ENCODE measurements at regions not wholly inside any gene's neighbourhood (a gene's known extent, or its start where the extent isn't known, plus 50 kb on each side); places are given as distances from the start of the nearest gene placed in this dataset.

- no peak overlapping the region for H3K4me3 ChIP-seq
- intact Hi-C loops (cut with DNase I): loop anchor here (10.0 kb wide), 1 partner anchor 67 kb away; no protein-coding TSS in a partner anchor
- no peaks in the 10 kb centered on the region for H3K9me3 ChIP-seq
- TF ChIP-seq EP300 (IDR thresholded peaks at IDR 0.05) (no peak), POLR2A (IDR thresholded peaks at IDR 0.05) (no peak), CTCF (IDR thresholded peaks at IDR 0.05) (no peak), POLR2AphosphoS5 (IDR thresholded peaks at IDR 0.05) (no peak)
- no peak overlapping the region for H3K27ac ChIP-seq
- H3K36me3 ChIP-seq: no peaks in the 10 kb centered on the region
- H3K4me1 ChIP-seq: no peaks in the 10 kb centered on the region
- no peaks in the 10 kb centered on the region for H3K27me3 ChIP-seq
- 79 to 84% methylated on average over 2 of the region's 2 CpGs for WGBS, 2 donors
- DNase-seq: no peak
These were observed 1268.5 kb upstream of the C9orf72 start for GRCh38 chr9:28841775-28842174.

GRCh38 chr9:28847331-28847730 lies 1274.0 kb upstream of the C9orf72 start:
- Histone ChIP-seq H3K4me1 (no peaks in the 10 kb centered on the region), H3K36me3 (no peaks in the 10 kb centered on the region), H3K4me3 (no peak overlapping the region), H3K9me3 (no peaks in the 10 kb centered on the region), H3K27ac (no peak overlapping the region), H3K27me3 (no peaks in the 10 kb centered on the region)
- 87 to 91% methylated on average over 1 of the region's 1 CpG for WGBS, 2 donors
- TF ChIP-seq POLR2AphosphoS5 (IDR thresholded peaks at IDR 0.05) (no peak), POLR2A (IDR thresholded peaks at IDR 0.05) (no peak), EP300 (IDR thresholded peaks at IDR 0.05) (no peak), CTCF (IDR thresholded peaks at IDR 0.05) (no peak)
- intact Hi-C loops (cut with DNase I): loop anchor here (10.0 kb wide), 1 partner anchor 73 kb away; no protein-coding TSS in a partner anchor
- no peak for DNase-seq

- H3K9me3 ChIP-seq: no peaks in the 10 kb centered on the region
- no peak for DNase-seq
- H3K36me3 ChIP-seq: no peaks in the 10 kb centered on the region
- whole genome bisulfite sequencing, 2 donors: 76 to 81% methylated on average over 2 of the region's 2 CpGs
- no peak for TF ChIP-seq POLR2AphosphoS5 (IDR thresholded peaks at IDR 0.05)
- no peak for TF ChIP-seq CTCF (IDR thresholded peaks at IDR 0.05)
- no peak for TF ChIP-seq EP300 (IDR thresholded peaks at IDR 0.05)
- TF ChIP-seq POLR2A (IDR thresholded peaks at IDR 0.05): no peak
- H3K27ac ChIP-seq: no peak overlapping the region
- no peak overlapping the region for H3K4me3 ChIP-seq
- H3K4me1 ChIP-seq: no peaks in the 10 kb centered on the region
- no peaks in the 10 kb centered on the region for H3K27me3 ChIP-seq
- intact Hi-C loops (cut with DNase I): loop anchor here (10.0 kb wide), 1 partner anchor 74 kb away; no protein-coding TSS in a partner anchor
These were observed 1275.4 kb upstream of the C9orf72 start for GRCh38 chr9:28848671-28849070.

GRCh38 chr9:28853477-28853876 lies 1280.2 kb upstream of the C9orf72 start:
- intact Hi-C loops (cut with DNase I): no loop called here

More at GRCh38 chr9:28853477-28853876, 1280.2 kb upstream of the C9orf72 start:
- H3K27ac ChIP-seq: no peak overlapping the region
- 50% methylated on average over 4 of the region's 4 CpGs for WGBS, 2 donors
- no peak overlapping the region for H3K4me3 ChIP-seq
- TF ChIP-seq POLR2AphosphoS5 (IDR thresholded peaks at IDR 0.05) (no peak), EP300 (IDR thresholded peaks at IDR 0.05) (no peak), CTCF (IDR thresholded peaks at IDR 0.05) (no peak), POLR2A (IDR thresholded peaks at IDR 0.05) (no peak)
- no peaks in the 10 kb centered on the region for H3K9me3 ChIP-seq
- no peaks in the 10 kb centered on the region for H3K36me3 ChIP-seq
- no peak for DNase-seq
- H3K4me1 ChIP-seq: no peaks in the 10 kb centered on the region
- H3K27me3 ChIP-seq: no peaks in the 10 kb centered on the region

All from sigmoid colon (tissue), 6 donors.